Neural cell (in vitro differentiated cells): ENCODE measurements at regions not wholly inside any gene's neighbourhood (a gene's known extent, or its start where the extent isn't known, plus 50 kb on each side); places are given as distances from the start of the nearest gene placed in this dataset.

ENCODE experiments used
- H2AFZ ChIP-seq: fragments of 200-600, 300-800 bp; sonication (generic), shearing (Covaris generic); 2 replicates; pipeline ENCODE4 v1.6.0; 2014; ENCODE audit warnings: low read depth, mild to moderate bottlenecking, antibody characterized with exemption, low read length, moderate library complexity
- H3F3A ChIP-seq: fragments of 200-600 bp; shearing (Covaris generic); 2 replicates; pipeline ENCODE4 v1.6.1; 2016; ENCODE audit warnings: mild to moderate bottlenecking, moderate library complexity, mixed read lengths, antibody characterized with exemption, low read length; ENCODE audit not compliant: insufficient read depth, poor library complexity, severe bottlenecking
- H3K27ac ChIP-seq: fragments of 200-600, 300-800 bp; sonication (generic), shearing (Covaris generic); 2 replicates; pipeline ENCODE4 v1.5.1; 2014; ENCODE audit warnings: mild to moderate bottlenecking, low read length, moderate library complexity
- H3K27me3 ChIP-seq: fragments of 300-800, 200-600 bp; sonication (generic), shearing (Covaris generic); 2 replicates; pipeline ENCODE4 v1.6.0; 2014; ENCODE audit warnings: mild to moderate bottlenecking, low read depth, low read length, moderate library complexity; ENCODE audit not compliant: insufficient read depth
- H3K36me3 ChIP-seq: fragments of 300-800, 200-600 bp; sonication (generic), shearing (Covaris generic); 2 replicates; pipeline ENCODE4 v1.5.1; 2014; ENCODE audit warnings: mild to moderate bottlenecking, antibody characterized with exemption, low read length, moderate library complexity; ENCODE audit not compliant: insufficient read depth
- H3K4me2 ChIP-seq: fragments of 300-800, 200-600 bp; sonication (generic), shearing (Covaris generic); 2 replicates; pipeline ENCODE4 v1.6.0; 2014; ENCODE audit warnings: mild to moderate bottlenecking, low read length
- H3K4me3 ChIP-seq: fragments of 300-800, 200-600 bp; sonication (generic), shearing (Covaris generic); 2 replicates; pipeline ENCODE4 v1.5.1; 2014; ENCODE audit warnings: mild to moderate bottlenecking, low read length, moderate library complexity
- H3K79me2 ChIP-seq: fragments of 200-600 bp; shearing (Covaris generic); replicated peaks from 2 replicates; pipeline ENCODE4 v1.6.0; 2014; ENCODE audit warnings: mild to moderate bottlenecking, low read length, moderate library complexity; ENCODE audit not compliant: insufficient read depth
- H3K9ac ChIP-seq: fragments of 300-800, 200-600 bp; sonication (generic), shearing (Covaris generic); 2 replicates; pipeline ENCODE4 v1.6.1; 2016; ENCODE audit warnings: mild to moderate bottlenecking, low read length, mixed read lengths
- H3K9me2 ChIP-seq: fragments of 200-600 bp; shearing (Covaris generic); 2 replicates; pipeline ENCODE4 v1.6.1; 2016; ENCODE audit warnings: mild to moderate bottlenecking, low read length, mixed read lengths; ENCODE audit not compliant: insufficient read depth
- H3K9me3 ChIP-seq: fragments of 200-600, 300-800 bp; sonication (generic), shearing (Covaris generic); 2 replicates; pipeline ENCODE4 v1.6.1; 2016; ENCODE audit warnings: mild to moderate bottlenecking, mixed run types, low read length, moderate library complexity, mixed read lengths
- H4K20me1 ChIP-seq: fragments of 200-600 bp; shearing (Covaris generic); 2 replicates; pipeline ENCODE4 v1.6.1; 2016; ENCODE audit warnings: mild to moderate bottlenecking, mixed run types; ENCODE audit not compliant: insufficient read depth
- CTCF ChIP-seq: fragments of 450-650 bp; IDR thresholded peaks from 2 replicates; pipeline ENCODE4 v1.5.1; 2014; ENCODE audit warnings: antibody characterized with exemption, mild to moderate bottlenecking, moderate library complexity; ENCODE audit not compliant: poor library complexity, severe bottlenecking
- EP300 ChIP-seq: fragments of 450-650 bp; conservative IDR thresholded peaks from 2 replicates; pipeline ENCODE4 v1.6.1; 2014; ENCODE audit warnings: antibody characterized with exemption, mild to moderate bottlenecking, moderate library complexity; ENCODE audit not compliant: poor library complexity, severe bottlenecking
- EZH2 ChIP-seq: fragments of 200-600, 300-800 bp; shearing (Covaris generic), sonication (generic); IDR thresholded peaks from 2 replicates; pipeline ENCODE4 v1.6.1; 2014; ENCODE audit warnings: antibody characterized with exemption, low read length, borderline replicate concordance, mild to moderate bottlenecking; ENCODE audit not compliant: insufficient read depth, poor library complexity, severe bottlenecking
- MXI1 ChIP-seq: fragments of 450-650 bp; conservative IDR thresholded peaks from 2 replicates; pipeline ENCODE4 v1.6.1; 2014; ENCODE audit warnings: antibody characterized with exemption, mild to moderate bottlenecking; ENCODE audit not compliant: poor library complexity, severe bottlenecking
- POLR2AphosphoS5 ChIP-seq: IDR thresholded peaks from 2 replicates; pipeline ENCODE4 v1.6.1; 2012
- RAD21 ChIP-seq: fragments of 450-650 bp; conservative IDR thresholded peaks from 2 replicates; pipeline ENCODE4 v1.6.1; 2014; ENCODE audit warnings: antibody characterized with exemption, mild to moderate bottlenecking, moderate library complexity
- REST ChIP-seq: IDR thresholded peaks from 2 replicates; pipeline ENCODE4 v1.6.1; 2012; ENCODE audit warnings: borderline replicate concordance
- SMC3 ChIP-seq: fragments of 450-650 bp; conservative IDR thresholded peaks from 2 replicates; pipeline ENCODE4 v1.6.1; 2014; ENCODE audit warnings: antibody characterized with exemption, mild to moderate bottlenecking, moderate library complexity; ENCODE audit not compliant: poor library complexity
- TAF1 ChIP-seq: IDR thresholded peaks from 2 replicates; pipeline ENCODE4 v1.6.1; 2012; ENCODE audit warnings: low read depth

GRCh38 chr18:38932752-38933151 is 1367.2 kb upstream of the CELF4 start:
- no peaks in the 10 kb centered on the region for H3K36me3 ChIP-seq
- H3K9me3 ChIP-seq = no peaks in the 10 kb centered on the region
- no peaks in the 10 kb centered on the region for H4K20me1 ChIP-seq
- H3F3A ChIP-seq = no peaks in the 10 kb centered on the region
- no peaks in the 10 kb centered on the region for H3K79me2 ChIP-seq
- no peak overlapping the region for H2AFZ ChIP-seq
- H3K4me3 ChIP-seq = no peak overlapping the region
- H3K4me2 ChIP-seq = no peak overlapping the region
- TF ChIP-seq SMC3 = no peak
- no peak for TF ChIP-seq EP300
- TF ChIP-seq CTCF = no peak
- TF ChIP-seq REST = no peak
- no peak for TF ChIP-seq MXI1
- TF ChIP-seq RAD21 = no peak
- no peak for TF ChIP-seq EZH2
- no peak for TF ChIP-seq POLR2AphosphoS5
- TF ChIP-seq TAF1 = no peak
- H3K27me3 ChIP-seq = no peaks in the 10 kb centered on the region
- H3K9me2 ChIP-seq = no peaks in the 10 kb centered on the region
- no peak overlapping the region for H3K9ac ChIP-seq
- no peak overlapping the region for H3K27ac ChIP-seq

- Histone ChIP-seq H3F3A (no peaks in the 10 kb centered on the region), H3K27ac (no peak overlapping the region), H3K9me2 (no peaks in the 10 kb centered on the region), H3K79me2 (no peaks in the 10 kb centered on the region), H4K20me1 (no peaks in the 10 kb centered on the region), H3K9ac (no peak overlapping the region), H3K4me3 (no peak overlapping the region), H3K27me3 (no peaks in the 10 kb centered on the region), H2AFZ (no peak overlapping the region), H3K4me2 (no peak overlapping the region), H3K36me3 (no peaks in the 10 kb centered on the region), H3K9me3 (no peaks in the 10 kb centered on the region)
- TF ChIP-seq RAD21 (no peak), CTCF (no peak), POLR2AphosphoS5 (no peak), EZH2 (no peak), MXI1 (no peak), REST (no peak), SMC3 (no peak), TAF1 (no peak), EP300 (no peak)
These were observed 1366.1 kb upstream of the CELF4 start for GRCh38 chr18:38931754-38932050.
